Fibroblast of lung (primary cell): ENCODE measurements at regions not wholly inside any gene's neighbourhood (a gene's known extent, or its start where the extent isn't known, plus 50 kb on each side); places are given as distances from the start of the nearest gene placed in this dataset.

Source experiments
- CTCF ChIP-seq, 2 donors: IDR thresholded peaks in 1 of 2; conservative IDR thresholded peaks in 1 of 2; 1 replicate in 1 of 2; 2 replicates in 1 of 2; pipeline ENCODE4 v1.5.1; 2011 to 2012; ENCODE audit warnings: low read length in 2 of 2, control low read depth in 1 of 2, inconsistent platforms in 1 of 2, low read depth in 1 of 2, mild to moderate bottlenecking in 1 of 2
- EZH2 ChIP-seq: IDR thresholded peaks from 2 replicates; pipeline ENCODE4 v1.5.1; 2012; ENCODE audit warnings: low read length, control low read depth, mild to moderate bottlenecking; ENCODE audit errors: missing control alignments

- TF ChIP-seq CTCF (conservative IDR thresholded peaks at IDR 0.05 in 1 of 2, IDR thresholded peaks at IDR 0.05 in 1 of 2; ENCODE audit: low read depth in 1 of 2, low read length in 2 of 2) (no peak), EZH2 (no peak)
Observed at GRCh38 chr3:189071446-189071845, 100.3 kb upstream of the TPRG1 start.
